GM18870 (cell line): ENCODE measurements at regions not wholly inside any gene's neighbourhood (a gene's known extent, or its start where the extent isn't known, plus 50 kb on each side); places are given as distances from the start of the nearest gene placed in this dataset.

Experiments used
- ATAC-seq: cut with Tn5 transposase; IDR thresholded peaks from one replicate; pipeline ENCODE4 v1.9.1; 2021; ENCODE audit warnings: moderate library complexity; ENCODE audit not compliant: unreplicated experiment

GRCh38 chr21:16011719-16012118 lies 281.9 kb downstream of the USP25 start:
- ATAC-seq: no peak

- ATAC-seq: no peak
Measured at GRCh38 chr21:16013570-16013969, 283.8 kb downstream of the USP25 start.

- no peak for ATAC-seq
Measured at GRCh38 chr21:16020878-16021277, 291.1 kb downstream of the USP25 start.

GRCh38 chr21:16022116-16022515 lies 292.3 kb downstream of the USP25 start:
- no peak for ATAC-seq

GRCh38 chr21:16022921-16023320 lies 293.1 kb downstream of the USP25 start:
- ATAC-seq: no peak

GRCh38 chr21:16028142-16028541 lies 298.4 kb downstream of the USP25 start:
- no peak for ATAC-seq

GRCh38 chr21:16028941-16029464 lies 299.2 kb downstream of the USP25 start:
- ATAC-seq: no peak

GRCh38 chr21:16033193-16033592 lies 303.4 kb downstream of the USP25 start:
- no peak for ATAC-seq

GRCh38 chr21:16034446-16035190 lies 304.8 kb downstream of the USP25 start:
- ATAC-seq: no peak

- no peak for ATAC-seq
Measured at GRCh38 chr21:16037421-16037955, 307.7 kb downstream of the USP25 start.

GRCh38 chr21:16040601-16041000 lies 310.8 kb downstream of the USP25 start:
- ATAC-seq: no peak

GRCh38 chr21:16044676-16045075 lies 314.9 kb downstream of the USP25 start:
- ATAC-seq: no peak

GRCh38 chr21:16046656-16047330 lies 317.0 kb downstream of the USP25 start:
- ATAC-seq: no peak

GRCh38 chr21:16047904-16048303 lies 318.1 kb downstream of the USP25 start:
- ATAC-seq: no peak

- ATAC-seq: no peak
Measured at GRCh38 chr21:16055014-16055413, 325.2 kb downstream of the USP25 start.

- ATAC-seq: no peak
Measured at GRCh38 chr21:16058896-16059295, 329.1 kb downstream of the USP25 start.

GRCh38 chr21:16059981-16060380 lies 330.2 kb downstream of the USP25 start:
- no peak for ATAC-seq

GRCh38 chr21:16061194-16061593 lies 331.4 kb downstream of the USP25 start:
- ATAC-seq: no peak

- no peak for ATAC-seq
Measured at GRCh38 chr21:16069178-16070112, 339.7 kb downstream of the USP25 start.

GRCh38 chr21:16070207-16070651 lies 340.4 kb downstream of the USP25 start:
- no peak for ATAC-seq

GRCh38 chr21:16071092-16071491 lies 341.3 kb downstream of the USP25 start:
- ATAC-seq: no peak
